Neural progenitor cell (in vitro differentiated cells): ENCODE measurements at regions not wholly inside any gene's neighbourhood (a gene's known extent, or its start where the extent isn't known, plus 50 kb on each side); places are given as distances from the start of the nearest gene placed in this dataset.

Experiments used
- DNase-seq: peaks from one replicate; pipeline ENCODE4 v3.0.0-alpha.2; 2016; ENCODE audit warnings: low spot score
- H2AFZ ChIP-seq: fragments of 200-600 bp; sonication (generic); replicated peaks from 2 replicates; pipeline ENCODE4 v1.6.1; 2016; ENCODE audit warnings: antibody characterized with exemption
- H3F3A ChIP-seq: fragments of 200-600 bp; sonication (generic); 2 replicates; pipeline ENCODE4 v1.6.1; 2016; ENCODE audit warnings: antibody characterized with exemption, low read depth
- H3K27ac ChIP-seq: fragments of 200-600 bp; sonication (generic); 2 replicates; pipeline ENCODE4 v1.5.1; 2016; ENCODE audit warnings: mild to moderate bottlenecking
- H3K27me3 ChIP-seq: fragments of 200-600 bp; sonication (generic); 2 replicates; pipeline ENCODE4 v1.6.1; 2016; ENCODE audit warnings: mild to moderate bottlenecking, moderate library complexity
- H3K36me3 ChIP-seq: fragments of 200-600 bp; sonication (generic); 2 replicates; pipeline ENCODE4 v1.5.1; 2016
- H3K4me1 ChIP-seq: fragments of 200-600 bp; sonication (generic); 2 replicates; pipeline ENCODE4 v1.6.1; 2016; ENCODE audit warnings: mixed run types
- H3K4me2 ChIP-seq: fragments of 200-600 bp; sonication (generic); 2 replicates; pipeline ENCODE4 v1.6.1; 2016
- H3K4me3 ChIP-seq: fragments of 200-600 bp; sonication (generic); 2 replicates; pipeline ENCODE4 v1.5.1; 2016
- H3K79me2 ChIP-seq: fragments of 200-600 bp; sonication (generic); 2 replicates; pipeline ENCODE4 v1.6.1; 2016; ENCODE audit warnings: low read depth
- H3K9ac ChIP-seq: fragments of 200-600 bp; sonication (generic); 2 replicates; pipeline ENCODE4 v1.6.1; 2016
- H3K9me3 ChIP-seq: fragments of 200-600 bp; sonication (generic); 2 replicates; pipeline ENCODE4 v1.5.1; 2016; ENCODE audit warnings: low read depth
- H4K20me1 ChIP-seq: fragments of 200-600 bp; sonication (generic); 2 replicates; pipeline ENCODE4 v1.6.1; 2016; ENCODE audit warnings: low read depth
- H3K27ac Mint-ChIP-seq: 3 replicates; pipeline ENCODE4 v1.8.0; 2021; ENCODE audit warnings: mixed read lengths
- H3K27me3 Mint-ChIP-seq: 2 replicates; pipeline ENCODE4 v1.8.0; 2022; ENCODE audit warnings: low read depth, mild to moderate bottlenecking, inconsistent platforms, moderate library complexity, mixed read lengths; ENCODE audit not compliant: insufficient read depth
- H3K36me3 Mint-ChIP-seq: 3 replicates; pipeline ENCODE4 v1.8.0; 2021; ENCODE audit warnings: mixed read lengths
- H3K4me1 Mint-ChIP-seq: 3 replicates; pipeline ENCODE4 v1.8.0; 2021; ENCODE audit warnings: mixed read lengths
- H3K4me3 Mint-ChIP-seq: 3 replicates; pipeline ENCODE4 v1.8.0; 2021; ENCODE audit warnings: mild to moderate bottlenecking, moderate library complexity, mixed read lengths
- H3K9me3 Mint-ChIP-seq: 3 replicates; pipeline ENCODE4 v1.8.0; 2020; ENCODE audit warnings: mixed read lengths
- CTCF ChIP-seq: fragments of 200-600 bp; sonication (generic); IDR thresholded peaks from 2 replicates; pipeline ENCODE4 v1.5.1; 2017; ENCODE audit warnings: antibody characterized with exemption, mild to moderate bottlenecking
- EZH2 ChIP-seq: fragments of 200-600 bp; sonication (generic); IDR thresholded peaks from 2 replicates; pipeline ENCODE4 v1.6.1; 2017; ENCODE audit warnings: antibody characterized with exemption, mild to moderate bottlenecking, moderate library complexity
- EZH2phosphoT487 ChIP-seq: fragments of 200-600 bp; sonication (generic); IDR thresholded peaks from 2 replicates; pipeline ENCODE4 v1.6.1; 2017; ENCODE audit warnings: antibody characterized with exemption

- H3K27me3 Mint-ChIP-seq, result peaks cover 6% of the 10 kb centered on the region
- Histone ChIP-seq H3K4me2 (no peak overlapping the region), H2AFZ (no peak overlapping the region), H4K20me1 (no peaks in the 10 kb centered on the region), H3K4me1 (peaks cover 4% of the 10 kb centered on the region), H3K36me3 (no peaks in the 10 kb centered on the region), H3K4me3 (no peak overlapping the region), H3F3A (no peaks in the 10 kb centered on the region), H3K27me3 (no peaks in the 10 kb centered on the region), H3K27ac (no peak overlapping the region), H3K9me3 (no peaks in the 10 kb centered on the region), H3K9ac (no peak overlapping the region), H3K79me2 (no peaks in the 10 kb centered on the region)
- H3K9me3 Mint-ChIP-seq, result no peaks in the 10 kb centered on the region
- H3K36me3 Mint-ChIP-seq, result no peaks in the 10 kb centered on the region
- H3K27ac Mint-ChIP-seq, result no peak overlapping the region
- H3K4me3 Mint-ChIP-seq, result no peak overlapping the region
- H3K4me1 Mint-ChIP-seq, result no peaks in the 10 kb centered on the region
- TF ChIP-seq EZH2phosphoT487, result no peak
- no peak for TF ChIP-seq CTCF
- TF ChIP-seq EZH2, result no peak
- DNase-seq, result no peak
Measured at GRCh38 chr5:112581811-112582320, 155.8 kb upstream of the APC start.

GRCh38 chr5:112583166-112583565, 154.5 kb upstream of the APC start:
- TF ChIP-seq EZH2 (no peak), EZH2phosphoT487 (no peak), CTCF (no peak)
- H3K27ac Mint-ChIP-seq, result no peak overlapping the region

DNA sequence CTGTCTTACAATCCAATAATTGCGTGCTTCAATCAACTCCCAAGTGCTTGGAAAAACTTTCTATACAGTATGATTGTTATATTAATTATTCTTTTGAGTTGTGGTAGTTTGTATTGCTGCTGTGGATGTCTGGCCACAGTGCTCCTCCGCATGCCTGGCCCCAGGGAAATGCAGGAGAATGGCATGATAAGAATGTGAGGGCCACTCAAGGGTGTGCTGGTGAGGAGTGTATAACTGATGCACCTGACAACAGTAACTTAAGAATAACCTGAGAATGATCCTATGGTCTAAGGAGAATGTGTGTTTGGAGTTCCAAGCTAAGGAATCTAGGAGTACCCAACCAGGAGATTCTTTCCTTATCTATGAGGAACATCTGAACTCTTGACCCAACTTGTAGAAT, 152.9 kb upstream of the APC start:
- Mint-ChIP-seq H3K4me3 (no peak overlapping the region), H3K9me3 (peaks cover 4% of the 10 kb centered on the region), H3K27me3 (peaks cover 6% of the 10 kb centered on the region), H3K36me3 (no peaks in the 10 kb centered on the region), H3K27ac (no peak overlapping the region), H3K4me1 (no peaks in the 10 kb centered on the region)
- H3K9ac ChIP-seq, result no peak overlapping the region
- no peaks in the 10 kb centered on the region for H3K36me3 ChIP-seq
- no peaks in the 10 kb centered on the region for H3K79me2 ChIP-seq
- H3F3A ChIP-seq, result no peaks in the 10 kb centered on the region
- no peak overlapping the region for H3K27ac ChIP-seq
- TF ChIP-seq CTCF, result no peak
- no peak for TF ChIP-seq EZH2
- no peak for TF ChIP-seq EZH2phosphoT487
- no peak for DNase-seq
- H2AFZ ChIP-seq, result no peak overlapping the region
- no peak overlapping the region for H3K4me3 ChIP-seq
- peaks cover 4% of the 10 kb centered on the region for H3K4me1 ChIP-seq
- no peaks in the 10 kb centered on the region for H3K27me3 ChIP-seq
- no peaks in the 10 kb centered on the region for H3K9me3 ChIP-seq
- H4K20me1 ChIP-seq, result no peaks in the 10 kb centered on the region
- no peak overlapping the region for H3K4me2 ChIP-seq

More at GRCh38 chr5:112583166-112583565, 154.5 kb upstream of the APC start:
- no peak for DNase-seq
- Histone ChIP-seq H3K27ac (no peak overlapping the region), H3K27me3 (no peaks in the 10 kb centered on the region), H3F3A (no peaks in the 10 kb centered on the region), H3K4me3 (no peak overlapping the region), H2AFZ (no peak overlapping the region), H4K20me1 (no peaks in the 10 kb centered on the region), H3K9ac (no peak overlapping the region), H3K4me1 (peaks cover 4% of the 10 kb centered on the region), H3K9me3 (no peaks in the 10 kb centered on the region), H3K36me3 (no peaks in the 10 kb centered on the region), H3K4me2 (no peak overlapping the region), H3K79me2 (no peaks in the 10 kb centered on the region)
- Mint-ChIP-seq H3K36me3 (no peaks in the 10 kb centered on the region), H3K4me1 (no peaks in the 10 kb centered on the region), H3K4me3 (no peak overlapping the region), H3K9me3 (peaks cover 4% of the 10 kb centered on the region), H3K27me3 (peaks cover 6% of the 10 kb centered on the region)
